H1 (cell line): ENCODE measurements at regions not wholly inside any gene's neighbourhood (a gene's known extent, or its start where the extent isn't known, plus 50 kb on each side); places are given as distances from the start of the nearest gene placed in this dataset.

Experiments
- CTCF ChIA-PET: fragments of 300-600 bp; sonication (Branson Sonifier 250); formaldehyde crosslinking; loops from one replicate; lab custom pipeline; 2021; ENCODE audit not compliant: partially characterized antibody; lab: Charles Lee
- POLR2A ChIA-PET: fragments of 300-600 bp; sonication (Branson Sonifier 250); formaldehyde crosslinking; loops from one replicate; lab custom pipeline; 2021; ENCODE audit warnings: inconsistent platforms; ENCODE audit not compliant: partially characterized antibody; lab: Charles Lee
- DNase-seq, 2 experiments: peaks; one replicate each; pipeline versions ENCODE4 v3.0.0 to v3.0.0-alpha.2; 2010 to 2022; ENCODE audit warnings: low spot score in 2 of 2, low read depth in 1 of 2, mixed read lengths in 1 of 2
- FAIRE-seq: peaks from 2 replicates; lab custom pipeline; 2011; peaks lifted over from hg19 to GRCh38; lab: Jason Lieb, UNC
- H2AFZ ChIP-seq: 2 replicates; pipeline ENCODE4 v1.8.1; 2012; ENCODE audit warnings: low read length, inconsistent platforms
- H2AK5ac ChIP-seq: 2 replicates; pipeline ENCODE4 v1.6.1; 2013; ENCODE audit warnings: low read depth, low read length
- H2BK120ac ChIP-seq: replicated peaks from 2 replicates; pipeline ENCODE3; 2013; ENCODE audit warnings: low read depth, low read length, inconsistent platforms
- H2BK12ac ChIP-seq: 2 replicates; pipeline ENCODE4 v1.6.1; 2013; ENCODE audit warnings: low read depth, low read length
- H2BK15ac ChIP-seq: 2 replicates; pipeline ENCODE4 v1.6.1; 2013; ENCODE audit warnings: low read length
- H2BK20ac ChIP-seq: 2 replicates; pipeline ENCODE4 v1.6.1; 2013; ENCODE audit warnings: low read length
- H2BK5ac ChIP-seq: 2 replicates; pipeline ENCODE4 v1.6.1; 2013; ENCODE audit warnings: low read depth, low read length
- H3K14ac ChIP-seq: 2 replicates; pipeline ENCODE4 v1.6.1; 2013; ENCODE audit warnings: inconsistent platforms; ENCODE audit not compliant: insufficient read length
- H3K18ac ChIP-seq: 2 replicates; pipeline ENCODE4 v1.6.1; 2013; ENCODE audit warnings: low read length; ENCODE audit errors: extremely low read depth
- H3K23ac ChIP-seq: 2 replicates; pipeline ENCODE4 v1.6.1; 2013; ENCODE audit warnings: inconsistent platforms; ENCODE audit not compliant: insufficient read length
- H3K23me2 ChIP-seq: 2 replicates; pipeline ENCODE4 v1.6.1; 2013; ENCODE audit warnings: low read depth, low read length
- H3K27ac ChIP-seq: 2 replicates; pipeline ENCODE4 v1.6.1; 2011; ENCODE audit warnings: low read depth, low read length, inconsistent platforms
- H3K27me3 ChIP-seq, 4 experiments: replicated peaks in 1 of 4; 1 replicate in 1 of 4; 2 replicates in 3 of 4; pipeline versions ENCODE4 v1.6.1 to v1.8.1; 2011 to 2013; ENCODE audit warnings: low read length in 3 of 4, mild to moderate bottlenecking in 3 of 4, inconsistent platforms in 2 of 4, mixed read lengths in 2 of 4, moderate library complexity in 1 of 4; ENCODE audit not compliant: control insufficient read depth in 3 of 4, insufficient read depth in 3 of 4; ENCODE audit errors: extremely low read depth in 1 of 4
- H3K36me3 ChIP-seq, 4 experiments: 2 replicates each; pipeline versions ENCODE4 v1.6.1 to v1.8.1; 2011 to 2013; ENCODE audit warnings: mild to moderate bottlenecking in 4 of 4, low read length in 3 of 4, moderate library complexity in 2 of 4, control low read depth in 1 of 4, inconsistent platforms in 1 of 4; ENCODE audit not compliant: insufficient read depth in 4 of 4, control insufficient read depth in 2 of 4
- H3K4ac ChIP-seq: replicated peaks from 2 replicates; pipeline ENCODE3; 2013; ENCODE audit warnings: low read length, low read depth, mixed read lengths, inconsistent platforms; ENCODE audit not compliant: insufficient read length
- H3K4me1 ChIP-seq, 4 experiments: replicated peaks in 1 of 4; 1 replicate in 1 of 4; 2 replicates in 3 of 4; pipeline versions ENCODE4 v1.6.1 to v1.8.1; 2011 to 2013; ENCODE audit warnings: low read length in 3 of 4, inconsistent platforms in 2 of 4, mixed read lengths in 1 of 4; ENCODE audit not compliant: insufficient read depth in 4 of 4, control insufficient read depth in 3 of 4
- H3K4me2 ChIP-seq, 2 experiments: 2 replicates each; pipeline versions ENCODE4 v1.6.1 to v1.8.1; 2011 to 2013; ENCODE audit warnings: low read depth in 2 of 2, low read length in 2 of 2, control low read depth in 1 of 2, inconsistent platforms in 1 of 2, mild to moderate bottlenecking in 1 of 2; ENCODE audit not compliant: insufficient read depth in 1 of 2
- H3K4me3 ChIP-seq, 4 experiments: fragments of 200-600, 300-600 bp in 1 of 4; sonication (generic), shearing (Covaris generic), sonication (Bioruptor Twin) in 1 of 4; 2 replicates each; pipeline versions ENCODE4 v1.5.1 to v1.8.1; 2011 to 2016; ENCODE audit warnings: low read length in 4 of 4, low read depth in 3 of 4, control low read depth in 2 of 4, inconsistent platforms in 2 of 4, mild to moderate bottlenecking in 2 of 4, mixed read lengths in 1 of 4, moderate library complexity in 1 of 4; ENCODE audit not compliant: insufficient read depth in 2 of 4; ENCODE audit errors: extremely low read depth in 1 of 4
- H3K56ac ChIP-seq: replicated peaks from 2 replicates; pipeline ENCODE3; 2013; ENCODE audit warnings: low read depth, mild to moderate bottlenecking, mixed read lengths, low read length, inconsistent platforms; ENCODE audit not compliant: insufficient read length
- H3K79me1 ChIP-seq: 2 replicates; pipeline ENCODE4 v1.6.1; 2013; ENCODE audit warnings: low read depth, low read length, control low read depth
- H3K79me2 ChIP-seq, 2 experiments: 2 replicates each; pipeline versions ENCODE4 v1.6.1 to v1.8.1; 2012 to 2013; ENCODE audit warnings: low read length in 2 of 2, mild to moderate bottlenecking in 2 of 2, inconsistent platforms in 1 of 2; ENCODE audit not compliant: insufficient read depth in 2 of 2, control insufficient read depth in 1 of 2
- H3K9ac ChIP-seq, 4 experiments: replicated peaks in 1 of 4; 1 replicate in 1 of 4; 2 replicates in 3 of 4; pipeline versions ENCODE4 v1.6.1 to v1.8.1; 2011 to 2013; ENCODE audit warnings: low read depth in 3 of 4, low read length in 3 of 4, control low read depth in 2 of 4, mild to moderate bottlenecking in 2 of 4, moderate library complexity in 2 of 4, inconsistent platforms in 1 of 4; ENCODE audit errors: extremely low read depth in 1 of 4
- H3K9me3 ChIP-seq, 2 experiments: 2 replicates each; pipeline versions ENCODE4 v1.6.1 to v1.8.1; 2012 to 2013; ENCODE audit warnings: mild to moderate bottlenecking in 2 of 2, moderate library complexity in 2 of 2, control low read depth in 1 of 2, inconsistent platforms in 1 of 2, low read depth in 1 of 2, low read length in 1 of 2, mixed read lengths in 1 of 2; ENCODE audit not compliant: insufficient read depth in 2 of 2
- H4K20me1 ChIP-seq, 2 experiments: replicated peaks in 1 of 2; 2 replicates each; pipeline versions ENCODE3 to v1.8.1; 2011 to 2013; ENCODE audit warnings: inconsistent platforms in 2 of 2, low read length in 2 of 2, mild to moderate bottlenecking in 1 of 2; ENCODE audit not compliant: insufficient read depth in 2 of 2, control insufficient read depth in 1 of 2
- H4K5ac ChIP-seq: 2 replicates; pipeline ENCODE4 v1.6.1; 2013; ENCODE audit warnings: low read length, low read depth, mixed read lengths, inconsistent platforms; ENCODE audit not compliant: insufficient read length
- H4K8ac ChIP-seq: 2 replicates; pipeline ENCODE4 v1.8.0; 2013; ENCODE audit warnings: mild to moderate bottlenecking, moderate library complexity, low read length, inconsistent platforms; ENCODE audit not compliant: insufficient read depth; ENCODE audit errors: extremely low read depth
- H4K91ac ChIP-seq: replicated peaks from 2 replicates; pipeline ENCODE3; 2013; ENCODE audit warnings: low read length, mixed read lengths, inconsistent platforms; ENCODE audit not compliant: insufficient read length
- BCL11A ChIP-seq, 2 experiments: IDR thresholded peaks; one replicate each; pipeline ENCODE4 v1.6.1; 2011; ENCODE audit warnings: low read depth in 2 of 2, low read length in 2 of 2, mild to moderate bottlenecking in 2 of 2
- CBX5 ChIP-seq: fragments of 300-800, 300-1000 bp; sonication (generic); IDR thresholded peaks from 2 replicates; pipeline ENCODE4 v1.7.1; 2016; ENCODE audit warnings: antibody characterized with exemption, low read length, low read depth
- CHD1 ChIP-seq: IDR thresholded peaks from 2 replicates; pipeline ENCODE4 v1.6.1; 2012; ENCODE audit warnings: low read depth, low read length, improper control_type of control experiment
- CTBP2 ChIP-seq: IDR thresholded peaks from 2 replicates; pipeline ENCODE4 v1.7.0; 2011; ENCODE audit warnings: borderline replicate concordance, mild to moderate bottlenecking, moderate library complexity, mixed read lengths, low read length; ENCODE audit not compliant: insufficient read depth, insufficient read length
- CTCF ChIP-seq, 3 experiments: IDR thresholded peaks; 1 replicate in 2 of 3; 2 replicates in 1 of 3; pipeline versions ENCODE4 v1.5.1 to v1.6.1; 2011; ENCODE audit warnings: low read length in 3 of 3, mild to moderate bottlenecking in 3 of 3, inconsistent platforms in 2 of 3, low read depth in 1 of 3, moderate library complexity in 1 of 3; ENCODE audit not compliant: insufficient read depth in 1 of 3; ENCODE audit errors: control extremely low read depth in 1 of 3
- HDAC2 ChIP-seq, 2 experiments: fragments of 300-600 bp in 1 of 2; sonication (generic) in 1 of 2; IDR thresholded peaks; 2 replicates each; pipeline ENCODE4 v1.6.1; 2011 to 2012; ENCODE audit warnings: low read depth in 2 of 2, low read length in 2 of 2, mild to moderate bottlenecking in 2 of 2, moderate library complexity in 2 of 2, borderline replicate concordance in 1 of 2, inconsistent platforms in 1 of 2
- HDAC6 ChIP-seq: IDR thresholded peaks from one replicate; pipeline ENCODE4 v1.7.1; 2012; ENCODE audit warnings: low read depth, mild to moderate bottlenecking, inconsistent platforms, low read length, moderate library complexity
- JUND ChIP-seq: IDR thresholded peaks from 2 replicates; pipeline ENCODE4 v1.6.1; 2011; ENCODE audit warnings: mild to moderate bottlenecking, improper control_type of control experiment, low read length
- KDM4A ChIP-seq: IDR thresholded peaks from one replicate; pipeline ENCODE4 v1.7.1; 2012; ENCODE audit warnings: low read depth, mild to moderate bottlenecking, moderate library complexity, low read length, inconsistent platforms; ENCODE audit not compliant: severe bottlenecking
- RFX5 ChIP-seq: IDR thresholded peaks from 2 replicates; pipeline ENCODE4 v1.6.1; 2011; ENCODE audit warnings: low read depth, low read length, improper control_type of control experiment, borderline replicate concordance
- SP1 ChIP-seq: IDR thresholded peaks from 2 replicates; pipeline ENCODE4 v1.6.1; 2011; ENCODE audit warnings: low read depth, low read length
- TAF1 ChIP-seq: IDR thresholded peaks from 2 replicates; pipeline ENCODE4 v1.6.1; 2011; ENCODE audit warnings: mild to moderate bottlenecking, low read depth, low read length
- WGBS, 2 experiments: shearing (Covaris generic) in 1 of 2; methylation state at CpG; one replicate each; pipeline versions ENCODE4 v1.1.6 to v1.1.7; 2013 to 2015; ENCODE audit warnings: low lambda C conversion rate in 2 of 2, mixed read lengths in 2 of 2, inconsistent platforms in 1 of 2, low coverage in 1 of 2, missing lambda C conversion rate in 1 of 2; ENCODE audit not compliant: insufficient replicate concordance in 2 of 2, insufficient coverage in 1 of 2, insufficient read length in 1 of 2; ENCODE audit errors: extremely low coverage in 1 of 2, missing lambda C conversion rate in 1 of 2; 5-methylcytosine and 5-hydroxymethylcytosine counted together

DNA sequence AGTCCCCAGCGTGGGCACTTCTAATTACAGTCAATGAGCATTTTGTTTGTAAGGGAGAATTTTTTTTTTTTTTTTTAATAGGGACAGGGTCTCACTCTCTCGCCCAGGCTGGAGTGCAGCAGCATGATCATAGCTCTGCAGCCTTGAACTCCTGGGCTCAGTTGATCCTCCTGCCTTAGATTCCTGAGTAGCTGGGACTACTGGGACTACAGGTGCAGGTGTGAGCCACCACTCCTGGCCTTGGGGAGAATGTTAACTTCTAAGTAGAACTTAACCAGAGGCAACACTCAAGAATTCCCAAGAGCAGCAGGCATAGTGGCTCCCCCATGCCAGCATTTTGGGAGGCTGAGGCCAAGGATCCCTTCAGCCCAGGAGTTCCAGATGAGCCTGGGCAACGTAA, 52.9 kb upstream of the ZNF217 start:
- Histone ChIP-seq H3K9me3 (no peaks in the 10 kb centered on the region), H2AFZ (no peak overlapping the region), H3K4ac (no peak overlapping the region), H3K56ac (no peak overlapping the region), H3K4me1 (peaks cover 0 to 4% (median 0%) of the 10 kb centered on the region in 4 experiments; a peak in 3 of 7 replicates), H2BK120ac (no peak overlapping the region), H3K4me2 (no peak overlapping the region), H3K36me3 (no peaks in the 10 kb centered on the region), H3K23me2 (no peaks in the 10 kb centered on the region), H3K79me2 (no peaks in the 10 kb centered on the region), H2BK15ac (no peak overlapping the region), H3K9ac (no peak overlapping the region), H3K4me3 (no peak overlapping the region), H3K79me1 (no peaks in the 10 kb centered on the region), H3K27me3 (no peaks in the 10 kb centered on the region), H3K18ac (no peak overlapping the region), H4K91ac (no peak overlapping the region), H4K20me1 (no peaks in the 10 kb centered on the region), H2BK20ac (no peak overlapping the region), H4K5ac (no peak overlapping the region), H3K23ac (no peak overlapping the region), H3K27ac (no peak overlapping the region), H4K8ac (0 out of 2 replicates have a peak overlapping the region, but pooled peaks have one; percentile 7), H2BK5ac (no peak overlapping the region), H2BK12ac (no peak overlapping the region), H2AK5ac (no peak overlapping the region), H3K14ac (no peak overlapping the region)
- CTCF ChIA-PET, result interaction anchor here (0.6 to 2.0 kb wide), 6 partner anchors 8 to 662 kb away, joined by 3 to 6 read pairs (median 3); no protein-coding TSS in a partner anchor
- no peak for FAIRE-seq
- WGBS, 2 experiments, result 96% methylated on average over 3 of the region's 3 CpGs; no CpG with 5 or more reads in 1 of the 2 experiments
- POLR2A ChIA-PET, result no interaction called here
- DNase-seq, result no peak
- no peak for TF ChIP-seq SP1
- TF ChIP-seq TAF1, result no peak
- TF ChIP-seq CHD1, result no peak
- no peak for TF ChIP-seq JUND
- TF ChIP-seq HDAC6, result no peak
- TF ChIP-seq CBX5, result no peak
- TF ChIP-seq HDAC2 (IDR thresholded peaks at IDR 0.05; ENCODE audit: borderline replicate concordance in 1 of 2, low read depth in 2 of 2, low read length in 2 of 2), result no peak
- no peak for TF ChIP-seq RFX5
- no peak for TF ChIP-seq CTCF (IDR thresholded peaks at IDR 0.05; ENCODE audit: control extremely low read depth in 1 of 3, insufficient read depth in 1 of 3, low read depth in 1 of 3, low read length in 3 of 3)
- TF ChIP-seq BCL11A (IDR thresholded peaks at IDR 0.05; ENCODE audit: low read depth in 2 of 2, low read length in 2 of 2), result no peak
- no peak for TF ChIP-seq CTBP2
- no peak for TF ChIP-seq KDM4A
